MCF 10A (cell line): ENCODE measurements at regions not wholly inside any gene's neighbourhood (a gene's known extent, or its start where the extent isn't known, plus 50 kb on each side); places are given as distances from the start of the nearest gene placed in this dataset.

Experiments used
- BruUV-seq: library from RNA; stranded (reverse); fragments of 400-500 nt; replicated peaks from 2 replicates; lab custom pipeline; 2021; lab: Mats Ljungman, UMichigan
- CTCF ChIA-PET: fragments of 300-600 bp; sonication (Branson Sonifier 250); formaldehyde crosslinking; extraction: SDS; loops from one replicate; lab custom pipeline; 2021; ENCODE audit warnings: antibody characterized with exemption, inconsistent platforms; lab: Yijun Ruan, JAX
- POLR2A ChIA-PET: fragments of 300-600, 350-650 bp; sonication (Branson Sonifier 250); formaldehyde crosslinking; extraction: SDS; loops from one replicate; lab custom pipeline; 2020; ENCODE audit warnings: antibody characterized with exemption, inconsistent platforms; lab: Yijun Ruan, JAX
- DNase-seq: peaks from one replicate; pipeline ENCODE4 v3.0.0-alpha.2; 2018; ENCODE audit not compliant: unreplicated experiment
- H3K27ac Mint-ChIP-seq: one replicate; pipeline ENCODE4 v1.8.0; 2022; ENCODE audit warnings: mild to moderate bottlenecking, low read depth, mixed read lengths; ENCODE audit not compliant: unreplicated experiment
- H3K27me3 Mint-ChIP-seq: one replicate; pipeline ENCODE4 v1.8.0; 2022; ENCODE audit warnings: mixed read lengths; ENCODE audit not compliant: insufficient read depth, unreplicated experiment
- H3K36me3 Mint-ChIP-seq: one replicate; pipeline ENCODE4 v1.8.0; 2022; ENCODE audit warnings: mild to moderate bottlenecking, moderate library complexity, mixed read lengths; ENCODE audit not compliant: insufficient read depth, unreplicated experiment
- H3K4me1 Mint-ChIP-seq: one replicate; pipeline ENCODE4 v1.8.0; 2022; ENCODE audit warnings: mixed read lengths; ENCODE audit not compliant: insufficient read depth, unreplicated experiment
- H3K4me3 Mint-ChIP-seq: one replicate; pipeline ENCODE4 v1.8.0; 2022; ENCODE audit warnings: mild to moderate bottlenecking, moderate library complexity, mixed read lengths; ENCODE audit not compliant: unreplicated experiment
- H3K9me3 Mint-ChIP-seq: one replicate; pipeline ENCODE4 v1.8.0; 2022; ENCODE audit warnings: mixed read lengths; ENCODE audit not compliant: unreplicated experiment
- intact Hi-C: fragments of 100-400 bp; cut with micrococcal nuclease; formaldehyde crosslinking; loops from 2 replicates; pipeline ENCODE4 v1.14.1; 2022
- TF ChIP-seq, protein P1 (sequence below): fragments of 200-600 bp; IDR thresholded peaks from one replicate; pipeline ENCODE4 v1.8.0; 2022; ENCODE audit warnings: antibody characterized with exemption, mild to moderate bottlenecking; ENCODE audit not compliant: unreplicated experiment

DNA sequence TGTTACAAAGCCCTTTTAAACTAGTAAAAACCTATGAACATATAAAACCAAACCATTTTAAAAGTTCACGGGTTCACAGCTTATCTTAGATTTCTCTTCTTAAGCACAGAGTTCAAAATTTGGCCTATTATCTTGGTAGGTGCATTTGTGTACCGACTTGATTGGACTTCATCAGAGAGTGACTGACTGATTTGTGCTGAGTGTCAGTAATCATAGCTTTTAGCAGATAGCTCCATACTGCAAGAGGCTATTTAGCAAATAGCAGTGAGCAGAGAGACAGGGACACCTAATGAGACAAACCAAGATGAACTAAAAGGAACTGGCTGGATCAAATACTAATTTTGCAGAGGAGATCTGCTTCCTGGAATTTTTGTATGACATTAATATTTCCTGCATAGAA lies 274.5 kb downstream of the PRR16 start:
- intact Hi-C loops = no loop called here
- Mint-ChIP-seq H3K9me3 (no peaks in the 10 kb centered on the region), H3K4me1 (no peaks in the 10 kb centered on the region), H3K27ac (no peak overlapping the region), H3K27me3 (no peaks in the 10 kb centered on the region), H3K4me3 (no peak overlapping the region), H3K36me3 (no peaks in the 10 kb centered on the region)
- TF ChIP-seq, protein P1, sequence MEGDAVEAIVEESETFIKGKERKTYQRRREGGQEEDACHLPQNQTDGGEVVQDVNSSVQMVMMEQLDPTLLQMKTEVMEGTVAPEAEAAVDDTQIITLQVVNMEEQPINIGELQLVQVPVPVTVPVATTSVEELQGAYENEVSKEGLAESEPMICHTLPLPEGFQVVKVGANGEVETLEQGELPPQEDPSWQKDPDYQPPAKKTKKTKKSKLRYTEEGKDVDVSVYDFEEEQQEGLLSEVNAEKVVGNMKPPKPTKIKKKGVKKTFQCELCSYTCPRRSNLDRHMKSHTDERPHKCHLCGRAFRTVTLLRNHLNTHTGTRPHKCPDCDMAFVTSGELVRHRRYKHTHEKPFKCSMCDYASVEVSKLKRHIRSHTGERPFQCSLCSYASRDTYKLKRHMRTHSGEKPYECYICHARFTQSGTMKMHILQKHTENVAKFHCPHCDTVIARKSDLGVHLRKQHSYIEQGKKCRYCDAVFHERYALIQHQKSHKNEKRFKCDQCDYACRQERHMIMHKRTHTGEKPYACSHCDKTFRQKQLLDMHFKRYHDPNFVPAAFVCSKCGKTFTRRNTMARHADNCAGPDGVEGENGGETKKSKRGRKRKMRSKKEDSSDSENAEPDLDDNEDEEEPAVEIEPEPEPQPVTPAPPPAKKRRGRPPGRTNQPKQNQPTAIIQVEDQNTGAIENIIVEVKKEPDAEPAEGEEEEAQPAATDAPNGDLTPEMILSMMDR = no peak
- ChIA-PET POLR2A (no interaction called here), CTCF (interaction anchor here (0.6 kb wide), 1 partner anchor 65 kb away, joined by 3 read pairs; no protein-coding TSS in a partner anchor)
- no TSS peak for BruUV-seq
- DNase-seq = no peak

GRCh38 chr5:120740989-120741388 lies 276.9 kb downstream of the PRR16 start:
- ChIA-PET POLR2A (no interaction called here), CTCF (interaction anchor here (0.5 kb wide), 1 partner anchor 466 kb away, joined by 3 read pairs; no protein-coding TSS in a partner anchor)
- no TSS peak for BruUV-seq
- Mint-ChIP-seq H3K36me3 (no peaks in the 10 kb centered on the region), H3K4me1 (no peaks in the 10 kb centered on the region), H3K9me3 (no peaks in the 10 kb centered on the region), H3K27me3 (no peaks in the 10 kb centered on the region), H3K27ac (no peak overlapping the region), H3K4me3 (no peak overlapping the region)
- intact Hi-C loops = no loop called here
- DNase-seq = no peak
- TF ChIP-seq, protein P1 = no peak

DNA sequence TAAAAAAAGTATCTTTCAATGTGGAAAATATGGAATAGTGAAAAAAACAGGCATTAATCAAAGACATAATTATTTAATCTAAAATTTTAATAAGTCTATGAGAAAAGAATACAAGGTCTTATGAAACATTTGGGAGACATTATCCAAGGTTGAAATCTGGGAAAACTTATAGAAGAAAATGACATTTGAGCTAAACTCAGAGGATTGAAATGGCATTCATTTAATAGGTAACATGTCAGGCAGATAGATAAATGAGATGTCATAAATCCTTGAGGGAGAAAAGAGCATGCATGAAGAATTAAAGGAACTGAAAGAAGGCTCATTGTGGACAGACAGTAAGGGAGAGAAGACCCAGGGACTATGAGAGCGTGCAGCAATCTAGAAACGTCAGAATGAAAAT lies 284.4 kb downstream of the PRR16 start:
- TF ChIP-seq, protein P1 = no peak
- H3K27ac Mint-ChIP-seq = no peak overlapping the region
- H3K4me1 Mint-ChIP-seq = no peaks in the 10 kb centered on the region
- CTCF ChIA-PET = no interaction called here
- H3K9me3 Mint-ChIP-seq = no peaks in the 10 kb centered on the region
- no TSS peak for BruUV-seq
- H3K36me3 Mint-ChIP-seq = no peaks in the 10 kb centered on the region
- POLR2A ChIA-PET = no interaction called here
- no peak overlapping the region for H3K4me3 Mint-ChIP-seq
- intact Hi-C loops = no loop called here
- no peak for DNase-seq
- H3K27me3 Mint-ChIP-seq = no peaks in the 10 kb centered on the region

GRCh38 chr5:120749737-120750136 lies 285.6 kb downstream of the PRR16 start:
- BruUV-seq = no TSS peak
- DNase-seq = peak; percentile 44
- Mint-ChIP-seq H3K4me1 (no peaks in the 10 kb centered on the region), H3K27me3 (no peaks in the 10 kb centered on the region), H3K9me3 (no peaks in the 10 kb centered on the region), H3K4me3 (no peak overlapping the region), H3K36me3 (no peaks in the 10 kb centered on the region), H3K27ac (no peak overlapping the region)
- TF ChIP-seq, protein P1 = no peak
- intact Hi-C loops = no loop called here
- ChIA-PET CTCF (no interaction called here), POLR2A (no interaction called here)
